Lower lobe of right lung (tissue), 2 donors: ENCODE measurements at regions not wholly inside any gene's neighbourhood (a gene's known extent, or its start where the extent isn't known, plus 50 kb on each side); places are given as distances from the start of the nearest gene placed in this dataset.
A peak's percentile ranks its signal among the peaks of the same experiment; 100 is the strongest.
"Not testable (repeated sequence)": the region's sequence is repeated elsewhere in the genome, so short reads cannot be mapped to it uniquely, and the experiment has no call there.

ENCODE experiments used
- ATAC-seq, 2 donors: fragments of 200-7000 bp; cut with Tn5 transposase; one replicate each; pipeline ENCODE4 v1.9.1; 2020 to 2022; ENCODE audit warnings: mild to moderate bottlenecking in 2 of 2, moderate library complexity in 2 of 2
- DNase-seq: peaks from one replicate; pipeline ENCODE4 v3.0.0-alpha.2; 2020
- H3K27ac ChIP-seq: fragments of 200-600 bp; one replicate; pipeline ENCODE4 v1.8.0; 2022
- H3K27me3 ChIP-seq: fragments of 200-600 bp; one replicate; pipeline ENCODE4 v1.8.0; 2022; ENCODE audit warnings: low read depth
- H3K36me3 ChIP-seq: fragments of 200-600 bp; one replicate; pipeline ENCODE4 v1.8.0; 2022; ENCODE audit warnings: mild to moderate bottlenecking
- H3K4me1 ChIP-seq: fragments of 200-600 bp; one replicate; pipeline ENCODE4 v1.8.0; 2022
- H3K4me3 ChIP-seq: fragments of 200-600 bp; one replicate; pipeline ENCODE4 v1.8.0; 2022; ENCODE audit warnings: mild to moderate bottlenecking
- H3K9me3 ChIP-seq: fragments of 200-600 bp; one replicate; pipeline ENCODE4 v1.8.0; 2022
- intact Hi-C: fragments of 100-400 bp; cut with DNase I; formaldehyde crosslinking; loops from one replicate; pipeline ENCODE4 v1.11.0; 2022
- TF ChIP-seq, protein P1 (sequence below): fragments of 200-600 bp; IDR thresholded peaks from one replicate; pipeline ENCODE4 v1.8.0; 2022; ENCODE audit warnings: antibody characterized with exemption, mild to moderate bottlenecking
- donor health status: DM: no; HTN: yes; CAD: no; lungs with severe emphysema.

DNA sequence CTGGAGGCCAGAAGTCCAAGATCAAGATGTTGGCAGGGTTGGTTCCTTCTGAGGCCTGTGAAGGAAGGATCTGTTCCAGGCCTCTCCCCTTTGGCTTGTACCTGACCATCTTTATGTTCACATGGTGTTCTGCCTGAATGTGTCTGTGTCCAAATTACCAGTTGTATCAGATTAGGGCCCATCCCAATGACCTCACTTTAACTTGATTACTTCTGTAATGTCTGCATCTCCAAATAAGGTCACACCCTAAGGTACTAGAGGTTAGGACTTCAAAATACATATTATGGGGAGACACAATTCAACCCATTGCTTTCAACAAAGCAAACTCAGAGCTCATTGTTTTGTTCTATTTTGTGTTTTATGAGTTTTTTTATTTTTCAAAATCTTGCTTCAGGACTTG lies 75.7 kb downstream of the TNFAIP3 start:
- DNase-seq, result no peak
- Histone ChIP-seq H3K27me3 (no peaks in the 10 kb centered on the region), H3K9me3 (no peaks in the 10 kb centered on the region), H3K4me1 (peaks cover 4% of the 10 kb centered on the region), H3K36me3 (no peaks in the 10 kb centered on the region), H3K4me3 (no peak overlapping the region), H3K27ac (no peak overlapping the region)
- intact Hi-C loops, result loop anchor here (10.0 kb wide), 1 partner anchor 238 kb away; no protein-coding TSS in a partner anchor
- ATAC-seq, result no peak
- TF ChIP-seq, protein P1, sequence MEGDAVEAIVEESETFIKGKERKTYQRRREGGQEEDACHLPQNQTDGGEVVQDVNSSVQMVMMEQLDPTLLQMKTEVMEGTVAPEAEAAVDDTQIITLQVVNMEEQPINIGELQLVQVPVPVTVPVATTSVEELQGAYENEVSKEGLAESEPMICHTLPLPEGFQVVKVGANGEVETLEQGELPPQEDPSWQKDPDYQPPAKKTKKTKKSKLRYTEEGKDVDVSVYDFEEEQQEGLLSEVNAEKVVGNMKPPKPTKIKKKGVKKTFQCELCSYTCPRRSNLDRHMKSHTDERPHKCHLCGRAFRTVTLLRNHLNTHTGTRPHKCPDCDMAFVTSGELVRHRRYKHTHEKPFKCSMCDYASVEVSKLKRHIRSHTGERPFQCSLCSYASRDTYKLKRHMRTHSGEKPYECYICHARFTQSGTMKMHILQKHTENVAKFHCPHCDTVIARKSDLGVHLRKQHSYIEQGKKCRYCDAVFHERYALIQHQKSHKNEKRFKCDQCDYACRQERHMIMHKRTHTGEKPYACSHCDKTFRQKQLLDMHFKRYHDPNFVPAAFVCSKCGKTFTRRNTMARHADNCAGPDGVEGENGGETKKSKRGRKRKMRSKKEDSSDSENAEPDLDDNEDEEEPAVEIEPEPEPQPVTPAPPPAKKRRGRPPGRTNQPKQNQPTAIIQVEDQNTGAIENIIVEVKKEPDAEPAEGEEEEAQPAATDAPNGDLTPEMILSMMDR, result no peak

DNA sequence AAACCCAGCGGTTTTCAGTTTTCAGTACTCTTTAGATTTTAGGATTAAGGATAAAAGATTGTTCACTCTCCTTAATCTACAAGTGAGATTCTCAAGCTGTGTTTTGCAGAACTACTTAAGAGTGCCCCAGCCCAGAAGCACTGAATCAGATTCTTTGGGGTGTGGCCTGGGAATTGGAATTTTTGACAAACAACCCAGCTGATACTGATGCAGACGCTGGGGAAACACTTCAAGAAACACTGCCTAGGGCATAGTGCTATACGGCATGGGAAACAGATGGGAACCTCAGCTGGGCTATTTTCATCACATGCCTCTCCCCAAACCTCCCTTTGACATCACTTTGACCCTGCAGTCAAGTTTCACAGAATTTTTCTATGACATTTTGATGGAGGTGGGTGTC lies 77.3 kb downstream of the TNFAIP3 start:
- ATAC-seq, result peak; percentile 21 to 69
- DNase-seq, result not testable (repeated sequence)
- intact Hi-C loops, result loop anchor here (10.0 kb wide), 1 partner anchor 240 kb away; no protein-coding TSS in a partner anchor

DNA sequence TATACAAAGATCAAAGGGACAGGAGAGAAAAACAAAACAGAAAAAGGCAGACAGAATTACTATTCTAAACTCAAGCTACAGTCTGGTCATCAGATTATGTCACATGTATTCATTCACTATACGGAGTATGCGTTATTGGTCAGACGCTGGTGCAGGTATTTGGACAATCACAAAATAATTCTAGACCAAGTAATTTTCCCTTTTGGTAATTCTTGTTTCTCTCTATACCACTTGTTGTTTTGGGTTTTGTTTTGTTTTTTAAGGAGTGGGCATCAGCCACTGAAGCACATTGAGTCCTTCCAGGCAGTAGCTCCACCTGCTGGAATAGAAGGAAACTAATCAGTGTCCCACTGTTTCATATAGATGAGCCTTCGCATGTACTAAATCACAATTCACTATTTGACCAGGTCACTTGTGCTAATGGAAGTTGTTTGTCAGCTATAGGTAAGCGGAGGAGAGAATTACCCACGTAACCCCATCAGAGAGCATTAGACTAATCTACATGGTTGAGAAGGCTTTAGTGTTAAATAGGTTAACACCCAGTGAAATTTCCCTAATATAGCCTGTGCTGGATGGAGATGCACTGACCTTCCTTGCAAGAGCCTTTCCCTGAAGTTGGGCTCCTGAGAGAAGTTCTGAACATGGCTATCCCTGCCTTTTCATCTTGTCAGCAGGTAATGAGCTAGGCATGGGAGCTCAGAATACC lies 77.9 kb downstream of the TNFAIP3 start:
- Histone ChIP-seq H3K9me3 (no peaks in the 10 kb centered on the region), H3K4me3 (no peak overlapping the region), H3K36me3 (no peaks in the 10 kb centered on the region), H3K4me1 (peaks cover 4% of the 10 kb centered on the region), H3K27ac (no peak overlapping the region), H3K27me3 (no peaks in the 10 kb centered on the region)
- TF ChIP-seq, protein P1, result peak; percentile 79
- DNase-seq (no peak), ATAC-seq (peak; percentile 78 to 89)
- intact Hi-C loops, result loop anchor here (10.0 kb wide), 1 partner anchor 240 kb away; no protein-coding TSS in a partner anchor

More for the DNA sequence above, 77.3 kb downstream of the TNFAIP3 start:
- not testable (repeated sequence) for H3K9me3 ChIP-seq, H3K4me1 ChIP-seq, H3K27ac ChIP-seq, H3K4me3 ChIP-seq, H3K27me3 ChIP-seq, H3K36me3 ChIP-seq

DNA sequence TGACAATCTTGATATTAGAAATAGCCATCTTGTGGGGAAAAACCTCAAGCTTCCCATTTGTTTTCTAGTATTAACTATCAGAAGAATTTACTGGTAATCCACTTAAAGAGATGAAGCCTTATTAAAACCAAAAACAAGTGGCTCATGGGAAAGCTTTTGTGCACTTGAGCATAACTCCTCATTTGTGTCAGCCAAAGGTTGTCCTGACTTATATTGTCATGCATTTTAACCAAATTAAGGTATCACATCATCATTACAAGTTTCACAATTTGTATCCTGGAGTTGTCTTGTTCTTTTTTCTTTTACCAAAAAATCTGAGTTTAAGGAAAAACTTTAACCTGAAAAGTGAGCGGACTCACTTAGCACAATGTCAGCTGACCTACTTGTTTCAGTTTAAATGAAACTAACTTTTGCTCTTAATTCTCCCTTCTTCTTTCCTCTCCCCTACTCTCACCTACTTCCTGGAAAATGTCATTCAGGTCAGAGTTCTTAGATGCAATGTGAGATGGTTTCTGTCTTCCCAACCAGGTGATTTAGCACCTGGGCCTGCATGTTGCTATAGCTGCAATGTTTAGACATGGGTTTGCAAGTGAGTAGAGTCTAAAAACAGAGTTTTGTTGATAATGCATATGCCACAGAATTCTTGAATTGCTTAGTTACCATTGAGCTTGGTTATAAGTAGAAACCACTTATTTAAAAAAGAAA lies 82.8 kb downstream of the TNFAIP3 start:
- intact Hi-C loops, result loop anchor here (10.0 kb wide), 1 partner anchor 245 kb away; no protein-coding TSS in a partner anchor
- TF ChIP-seq, protein P1, result no peak
- ATAC-seq, result no peak

DNA sequence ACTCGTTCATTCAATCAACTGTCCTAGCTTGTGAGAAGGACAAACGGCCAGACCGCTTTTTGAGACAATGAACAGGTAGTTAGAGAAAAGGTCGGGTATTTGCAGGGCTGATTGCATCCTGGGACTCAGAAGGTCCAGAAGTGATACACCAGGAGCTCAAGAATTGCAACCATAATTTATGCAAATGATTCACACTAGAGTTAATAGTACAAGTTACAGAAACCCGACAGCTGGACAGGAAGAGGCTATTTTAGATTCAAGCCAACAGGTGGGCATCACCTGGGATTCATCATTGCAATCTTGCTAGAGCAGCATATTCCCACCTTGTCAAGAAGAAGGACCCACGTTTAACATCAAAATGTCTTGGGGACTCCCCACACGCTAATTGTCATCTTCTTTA lies 83.5 kb downstream of the TNFAIP3 start:
- intact Hi-C loops, result no loop called here
- TF ChIP-seq, protein P1, result no peak
- Histone ChIP-seq H3K4me3 (no peak overlapping the region), H3K27ac (no peak overlapping the region), H3K36me3 (no peaks in the 10 kb centered on the region), H3K9me3 (no peaks in the 10 kb centered on the region), H3K4me1 (peaks cover 4% of the 10 kb centered on the region), H3K27me3 (no peaks in the 10 kb centered on the region)
- DNase-seq (no peak), ATAC-seq (no peak)

More for the DNA sequence above, 82.8 kb downstream of the TNFAIP3 start:
- no peaks in the 10 kb centered on the region for H3K27me3 ChIP-seq
- no peak overlapping the region for H3K27ac ChIP-seq
- no peak for DNase-seq
- H3K9me3 ChIP-seq, result no peaks in the 10 kb centered on the region
- no peaks in the 10 kb centered on the region for H3K36me3 ChIP-seq
- H3K4me1 ChIP-seq, result peaks cover 4% of the 10 kb centered on the region
- no peak overlapping the region for H3K4me3 ChIP-seq

DNA sequence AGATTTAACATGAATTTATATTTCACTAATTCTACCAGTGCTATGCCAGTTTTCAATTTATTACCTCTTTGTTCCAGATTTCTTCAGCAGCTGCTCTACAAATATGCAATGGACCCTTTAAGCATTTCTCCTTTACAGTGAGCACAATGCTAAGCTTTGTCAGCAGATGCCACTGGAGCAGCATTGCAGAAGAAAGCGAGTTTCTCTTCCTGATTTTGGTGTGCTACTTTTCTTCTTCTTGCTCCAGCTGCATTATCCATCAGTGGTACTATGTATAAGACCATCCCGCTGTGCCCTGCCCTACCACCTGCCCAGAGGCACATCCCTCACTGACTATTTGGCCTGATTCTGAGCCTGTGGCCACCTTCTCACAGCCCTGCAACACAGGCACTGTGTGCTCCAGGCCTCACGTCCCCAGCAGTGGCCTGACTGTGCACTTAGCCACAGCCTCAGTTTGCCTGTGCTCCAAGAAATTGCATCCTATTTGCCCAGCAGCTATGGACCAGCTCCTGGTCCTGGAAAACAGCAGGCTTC lies 84.1 kb downstream of the TNFAIP3 start:
- intact Hi-C loops, result no loop called here
- H3K27me3 ChIP-seq, result no peaks in the 10 kb centered on the region
- H3K4me1 ChIP-seq, result peaks cover 4% of the 10 kb centered on the region
- H3K27ac ChIP-seq, result no peak overlapping the region
- no peaks in the 10 kb centered on the region for H3K9me3 ChIP-seq
- ATAC-seq, result peak in 1 of 2 donors; percentile 37
- H3K4me3 ChIP-seq, result no peak overlapping the region
- no peaks in the 10 kb centered on the region for H3K36me3 ChIP-seq
- no peak for DNase-seq
- TF ChIP-seq, protein P1, result no peak
